ENCODE measurements at regions not wholly inside any gene's neighbourhood (a gene's known extent, or its start where the extent isn't known, plus 50 kb on each side); places are given as distances from the start of the nearest gene placed in this dataset.
A peak's percentile ranks its signal among the peaks of the same experiment; 100 is the strongest.

DNA sequence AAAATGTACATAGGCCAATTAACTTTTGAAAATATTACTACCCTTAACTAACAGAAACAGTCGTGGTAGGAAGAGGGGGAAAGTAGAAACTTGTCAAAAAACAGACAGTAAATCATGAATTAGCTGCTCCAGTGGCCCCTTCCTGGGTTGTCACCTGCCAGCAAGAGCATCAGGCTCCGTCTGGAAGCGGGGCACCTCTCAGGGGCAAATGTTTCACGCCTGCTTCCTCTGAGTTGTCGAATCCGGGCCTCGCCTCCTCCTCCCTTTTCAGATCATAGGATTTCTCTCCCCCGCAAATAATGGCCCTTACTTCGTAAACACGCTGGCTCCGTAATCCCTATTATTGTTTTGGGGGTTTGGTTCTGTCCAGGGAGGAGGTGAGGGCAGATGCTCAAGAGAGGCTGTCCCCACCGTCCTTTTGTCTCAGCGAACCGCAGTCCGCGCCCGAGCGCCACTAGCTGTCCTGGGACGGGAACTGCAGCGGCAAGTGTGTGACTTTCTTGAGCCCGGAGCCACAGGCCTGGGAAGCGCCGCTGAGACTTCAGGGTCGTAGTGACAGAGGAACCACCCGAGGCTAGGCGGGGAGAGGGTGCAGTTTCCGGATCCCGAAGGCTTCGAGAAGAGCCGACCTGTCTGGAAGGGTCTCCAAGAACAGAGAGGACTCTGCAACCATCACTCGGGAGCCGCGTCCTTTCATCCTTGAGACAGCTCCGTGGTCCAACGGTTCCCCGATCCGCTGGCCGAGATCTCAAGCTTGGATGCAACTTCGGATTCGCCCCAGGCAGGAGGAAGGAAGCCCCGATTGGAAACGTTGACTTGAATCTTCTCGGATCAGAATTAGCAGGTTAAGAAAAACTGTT is 214.5 kb upstream of the ZNF184 start (continued):
- TF ChIP-seq, protein P1, sequence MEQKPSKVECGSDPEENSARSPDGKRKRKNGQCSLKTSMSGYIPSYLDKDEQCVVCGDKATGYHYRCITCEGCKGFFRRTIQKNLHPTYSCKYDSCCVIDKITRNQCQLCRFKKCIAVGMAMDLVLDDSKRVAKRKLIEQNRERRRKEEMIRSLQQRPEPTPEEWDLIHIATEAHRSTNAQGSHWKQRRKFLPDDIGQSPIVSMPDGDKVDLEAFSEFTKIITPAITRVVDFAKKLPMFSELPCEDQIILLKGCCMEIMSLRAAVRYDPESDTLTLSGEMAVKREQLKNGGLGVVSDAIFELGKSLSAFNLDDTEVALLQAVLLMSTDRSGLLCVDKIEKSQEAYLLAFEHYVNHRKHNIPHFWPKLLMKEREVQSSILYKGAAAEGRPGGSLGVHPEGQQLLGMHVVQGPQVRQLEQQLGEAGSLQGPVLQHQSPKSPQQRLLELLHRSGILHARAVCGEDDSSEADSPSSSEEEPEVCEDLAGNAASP (CRISPR knock-in tag; IDR thresholded peaks at IDR 0.05; ENCODE audit: borderline replicate concordance) = no peak
- TF ChIP-seq ZNF292 (CRISPR knock-in tag; IDR thresholded peaks at IDR 0.05; ENCODE audit: borderline replicate concordance, low read depth) = no peak; the same call in none of the 2 replicates
- no peak for TF ChIP-seq ETV6 (CRISPR knock-in tag; conservative IDR thresholded peaks at IDR 0.05)
- TF ChIP-seq KMT2A (CRISPR knock-in tag; IDR thresholded peaks at IDR 0.05) = no peak; the same call in 1 of the 2 replicates
- no peak for TF ChIP-seq IRX3 (CRISPR knock-in tag; IDR thresholded peaks at IDR 0.05; ENCODE audit: borderline replicate concordance, low read depth)
- 0 out of 2 replicates have a peak, but pooled peaks have one; percentile 0 for TF ChIP-seq PHF21A (CRISPR knock-in tag; IDR thresholded peaks at IDR 0.05)
- no peak for TF ChIP-seq GTF3A (CRISPR knock-in tag; conservative IDR thresholded peaks at IDR 0.05)
- TF ChIP-seq, protein P2, sequence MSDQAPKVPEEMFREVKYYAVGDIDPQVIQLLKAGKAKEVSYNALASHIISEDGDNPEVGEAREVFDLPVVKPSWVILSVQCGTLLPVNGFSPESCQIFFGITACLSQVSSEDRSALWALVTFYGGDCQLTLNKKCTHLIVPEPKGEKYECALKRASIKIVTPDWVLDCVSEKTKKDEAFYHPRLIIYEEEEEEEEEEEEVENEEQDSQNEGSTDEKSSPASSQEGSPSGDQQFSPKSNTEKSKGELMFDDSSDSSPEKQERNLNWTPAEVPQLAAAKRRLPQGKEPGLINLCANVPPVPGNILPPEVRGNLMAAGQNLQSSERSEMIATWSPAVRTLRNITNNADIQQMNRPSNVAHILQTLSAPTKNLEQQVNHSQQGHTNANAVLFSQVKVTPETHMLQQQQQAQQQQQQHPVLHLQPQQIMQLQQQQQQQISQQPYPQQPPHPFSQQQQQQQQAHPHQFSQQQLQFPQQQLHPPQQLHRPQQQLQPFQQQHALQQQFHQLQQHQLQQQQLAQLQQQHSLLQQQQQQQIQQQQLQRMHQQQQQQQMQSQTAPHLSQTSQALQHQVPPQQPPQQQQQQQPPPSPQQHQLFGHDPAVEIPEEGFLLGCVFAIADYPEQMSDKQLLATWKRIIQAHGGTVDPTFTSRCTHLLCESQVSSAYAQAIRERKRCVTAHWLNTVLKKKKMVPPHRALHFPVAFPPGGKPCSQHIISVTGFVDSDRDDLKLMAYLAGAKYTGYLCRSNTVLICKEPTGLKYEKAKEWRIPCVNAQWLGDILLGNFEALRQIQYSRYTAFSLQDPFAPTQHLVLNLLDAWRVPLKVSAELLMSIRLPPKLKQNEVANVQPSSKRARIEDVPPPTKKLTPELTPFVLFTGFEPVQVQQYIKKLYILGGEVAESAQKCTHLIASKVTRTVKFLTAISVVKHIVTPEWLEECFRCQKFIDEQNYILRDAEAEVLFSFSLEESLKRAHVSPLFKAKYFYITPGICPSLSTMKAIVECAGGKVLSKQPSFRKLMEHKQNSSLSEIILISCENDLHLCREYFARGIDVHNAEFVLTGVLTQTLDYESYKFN (CRISPR knock-in tag; conservative IDR thresholded peaks at IDR 0.05) = no peak
- TF ChIP-seq ETV5 (CRISPR knock-in tag; IDR thresholded peaks at IDR 0.05; ENCODE audit: borderline replicate concordance) = no peak; the same call in 1 of the 2 replicates
- no peak for TF ChIP-seq NCOA1 (CRISPR knock-in tag; IDR thresholded peaks at IDR 0.05)
- no peak for TF ChIP-seq ATF7-NPFF (CRISPR knock-in tag; IDR thresholded peaks at IDR 0.05; ENCODE audit: low read depth)
- peak; percentile 46 for TF ChIP-seq BCL6 (CRISPR knock-in tag; IDR thresholded peaks at IDR 0.05)
- no peak; the same call in 1 of the 2 replicates for TF ChIP-seq ZNF746 (CRISPR knock-in tag; IDR thresholded peaks at IDR 0.05)
- TF ChIP-seq ZNF777 (CRISPR knock-in tag; IDR thresholded peaks at IDR 0.05) = peak; percentile 48; the same call in 1 of the 2 replicates
- TF ChIP-seq ZNF180 (CRISPR knock-in tag; IDR thresholded peaks at IDR 0.05; ENCODE audit: borderline replicate concordance, low read depth) = no peak
- TF ChIP-seq, protein P3, sequence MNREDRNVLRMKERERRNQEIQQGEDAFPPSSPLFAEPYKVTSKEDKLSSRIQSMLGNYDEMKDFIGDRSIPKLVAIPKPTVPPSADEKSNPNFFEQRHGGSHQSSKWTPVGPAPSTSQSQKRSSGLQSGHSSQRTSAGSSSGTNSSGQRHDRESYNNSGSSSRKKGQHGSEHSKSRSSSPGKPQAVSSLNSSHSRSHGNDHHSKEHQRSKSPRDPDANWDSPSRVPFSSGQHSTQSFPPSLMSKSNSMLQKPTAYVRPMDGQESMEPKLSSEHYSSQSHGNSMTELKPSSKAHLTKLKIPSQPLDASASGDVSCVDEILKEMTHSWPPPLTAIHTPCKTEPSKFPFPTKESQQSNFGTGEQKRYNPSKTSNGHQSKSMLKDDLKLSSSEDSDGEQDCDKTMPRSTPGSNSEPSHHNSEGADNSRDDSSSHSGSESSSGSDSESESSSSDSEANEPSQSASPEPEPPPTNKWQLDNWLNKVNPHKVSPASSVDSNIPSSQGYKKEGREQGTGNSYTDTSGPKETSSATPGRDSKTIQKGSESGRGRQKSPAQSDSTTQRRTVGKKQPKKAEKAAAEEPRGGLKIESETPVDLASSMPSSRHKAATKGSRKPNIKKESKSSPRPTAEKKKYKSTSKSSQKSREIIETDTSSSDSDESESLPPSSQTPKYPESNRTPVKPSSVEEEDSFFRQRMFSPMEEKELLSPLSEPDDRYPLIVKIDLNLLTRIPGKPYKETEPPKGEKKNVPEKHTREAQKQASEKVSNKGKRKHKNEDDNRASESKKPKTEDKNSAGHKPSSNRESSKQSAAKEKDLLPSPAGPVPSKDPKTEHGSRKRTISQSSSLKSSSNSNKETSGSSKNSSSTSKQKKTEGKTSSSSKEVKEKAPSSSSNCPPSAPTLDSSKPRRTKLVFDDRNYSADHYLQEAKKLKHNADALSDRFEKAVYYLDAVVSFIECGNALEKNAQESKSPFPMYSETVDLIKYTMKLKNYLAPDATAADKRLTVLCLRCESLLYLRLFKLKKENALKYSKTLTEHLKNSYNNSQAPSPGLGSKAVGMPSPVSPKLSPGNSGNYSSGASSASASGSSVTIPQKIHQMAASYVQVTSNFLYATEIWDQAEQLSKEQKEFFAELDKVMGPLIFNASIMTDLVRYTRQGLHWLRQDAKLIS (CRISPR knock-in tag; IDR thresholded peaks at IDR 0.05) = no peak
- TF ChIP-seq, protein P4, sequence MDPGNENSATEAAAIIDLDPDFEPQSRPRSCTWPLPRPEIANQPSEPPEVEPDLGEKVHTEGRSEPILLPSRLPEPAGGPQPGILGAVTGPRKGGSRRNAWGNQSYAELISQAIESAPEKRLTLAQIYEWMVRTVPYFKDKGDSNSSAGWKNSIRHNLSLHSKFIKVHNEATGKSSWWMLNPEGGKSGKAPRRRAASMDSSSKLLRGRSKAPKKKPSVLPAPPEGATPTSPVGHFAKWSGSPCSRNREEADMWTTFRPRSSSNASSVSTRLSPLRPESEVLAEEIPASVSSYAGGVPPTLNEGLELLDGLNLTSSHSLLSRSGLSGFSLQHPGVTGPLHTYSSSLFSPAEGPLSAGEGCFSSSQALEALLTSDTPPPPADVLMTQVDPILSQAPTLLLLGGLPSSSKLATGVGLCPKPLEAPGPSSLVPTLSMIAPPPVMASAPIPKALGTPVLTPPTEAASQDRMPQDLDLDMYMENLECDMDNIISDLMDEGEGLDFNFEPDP (CRISPR knock-in tag; conservative IDR thresholded peaks at IDR 0.05) = 0 out of 2 replicates have a peak, but pooled peaks have one; percentile 80
- TF ChIP-seq TCF7L2 (IDR thresholded peaks at IDR 0.05; ENCODE audit: low read depth, low read length) = no peak
- TF ChIP-seq ZNF264 (CRISPR knock-in tag; IDR thresholded peaks at IDR 0.05) = no peak

All from HepG2 (cell line).